ENCODE measurements at regions not wholly inside any gene's neighbourhood (a gene's known extent, or its start where the extent isn't known, plus 50 kb on each side); places are given as distances from the start of the nearest gene placed in this dataset.

DNA sequence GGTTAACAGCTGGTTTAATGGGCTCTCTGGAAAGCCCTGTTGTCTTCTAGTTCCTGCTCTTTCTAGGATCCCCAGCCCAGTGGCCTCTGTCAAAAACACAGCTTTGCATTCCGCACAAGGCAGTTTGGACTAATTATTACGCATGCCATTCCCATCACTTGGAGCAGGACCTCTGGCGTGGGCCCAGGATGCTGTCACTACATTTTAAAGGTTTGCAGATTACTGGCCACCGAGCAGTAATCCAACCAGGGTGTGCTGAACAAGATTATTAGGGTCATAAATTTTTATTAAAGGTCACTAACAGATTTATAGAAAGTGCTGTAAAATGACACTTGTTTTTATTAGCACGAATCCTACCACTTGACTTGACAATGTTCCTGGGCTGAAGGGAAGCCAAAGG, 143.6 kb upstream of the SLC6A11 start:
- Histone ChIP-seq H3K4me2 (no peak overlapping the region), H3K4me3 (no peak overlapping the region), H3K27ac (no peak overlapping the region), H3K9me3 (no peaks in the 10 kb centered on the region), H3K4me1 (no peaks in the 10 kb centered on the region)
- WGBS (ENCODE audit: missing lambda C conversion rate), result 47% methylated on average over 5 of the region's 5 CpGs
- DNase-seq (ENCODE audit: low read depth in 1 of 2, low spot score in 1 of 2), result no peak
- no peak for FAIRE-seq
- TF ChIP-seq HOXB5 (CRISPR knock-in tag; IDR thresholded peaks at IDR 0.05), result no peak
- no peak for TF ChIP-seq KDM5A (IDR thresholded peaks at IDR 0.05)
- no peak for TF ChIP-seq NFE2L2 (conservative IDR thresholded peaks at IDR 0.05; ENCODE audit: low read length)
- TF ChIP-seq, protein P1, sequence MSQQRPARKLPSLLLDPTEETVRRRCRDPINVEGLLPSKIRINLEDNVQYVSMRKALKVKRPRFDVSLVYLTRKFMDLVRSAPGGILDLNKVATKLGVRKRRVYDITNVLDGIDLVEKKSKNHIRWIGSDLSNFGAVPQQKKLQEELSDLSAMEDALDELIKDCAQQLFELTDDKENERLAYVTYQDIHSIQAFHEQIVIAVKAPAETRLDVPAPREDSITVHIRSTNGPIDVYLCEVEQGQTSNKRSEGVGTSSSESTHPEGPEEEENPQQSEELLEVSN (IDR thresholded peaks at IDR 0.05; ENCODE audit: borderline replicate concordance, low read depth), result no peak
- TF ChIP-seq RCOR1 (IDR thresholded peaks at IDR 0.05; ENCODE audit: low read depth, low read length), result no peak
- TF ChIP-seq ZNF302 (CRISPR knock-in tag; IDR thresholded peaks at IDR 0.05), result no peak
- TF ChIP-seq CBX2 (IDR thresholded peaks at IDR 0.05; ENCODE audit: borderline replicate concordance, low read depth), result no peak
- no peak for TF ChIP-seq CEBPB (IDR thresholded peaks at IDR 0.05)
- no peak for TF ChIP-seq POLR2A (IDR thresholded peaks at IDR 0.05; ENCODE audit: low read length)
- TF ChIP-seq EHMT2 (IDR thresholded peaks at IDR 0.05; ENCODE audit: low read depth), result no peak
- TF ChIP-seq BHLHE40 (IDR thresholded peaks at IDR 0.05; ENCODE audit: low read depth, low read length), result no peak
- TF ChIP-seq, protein P2, sequence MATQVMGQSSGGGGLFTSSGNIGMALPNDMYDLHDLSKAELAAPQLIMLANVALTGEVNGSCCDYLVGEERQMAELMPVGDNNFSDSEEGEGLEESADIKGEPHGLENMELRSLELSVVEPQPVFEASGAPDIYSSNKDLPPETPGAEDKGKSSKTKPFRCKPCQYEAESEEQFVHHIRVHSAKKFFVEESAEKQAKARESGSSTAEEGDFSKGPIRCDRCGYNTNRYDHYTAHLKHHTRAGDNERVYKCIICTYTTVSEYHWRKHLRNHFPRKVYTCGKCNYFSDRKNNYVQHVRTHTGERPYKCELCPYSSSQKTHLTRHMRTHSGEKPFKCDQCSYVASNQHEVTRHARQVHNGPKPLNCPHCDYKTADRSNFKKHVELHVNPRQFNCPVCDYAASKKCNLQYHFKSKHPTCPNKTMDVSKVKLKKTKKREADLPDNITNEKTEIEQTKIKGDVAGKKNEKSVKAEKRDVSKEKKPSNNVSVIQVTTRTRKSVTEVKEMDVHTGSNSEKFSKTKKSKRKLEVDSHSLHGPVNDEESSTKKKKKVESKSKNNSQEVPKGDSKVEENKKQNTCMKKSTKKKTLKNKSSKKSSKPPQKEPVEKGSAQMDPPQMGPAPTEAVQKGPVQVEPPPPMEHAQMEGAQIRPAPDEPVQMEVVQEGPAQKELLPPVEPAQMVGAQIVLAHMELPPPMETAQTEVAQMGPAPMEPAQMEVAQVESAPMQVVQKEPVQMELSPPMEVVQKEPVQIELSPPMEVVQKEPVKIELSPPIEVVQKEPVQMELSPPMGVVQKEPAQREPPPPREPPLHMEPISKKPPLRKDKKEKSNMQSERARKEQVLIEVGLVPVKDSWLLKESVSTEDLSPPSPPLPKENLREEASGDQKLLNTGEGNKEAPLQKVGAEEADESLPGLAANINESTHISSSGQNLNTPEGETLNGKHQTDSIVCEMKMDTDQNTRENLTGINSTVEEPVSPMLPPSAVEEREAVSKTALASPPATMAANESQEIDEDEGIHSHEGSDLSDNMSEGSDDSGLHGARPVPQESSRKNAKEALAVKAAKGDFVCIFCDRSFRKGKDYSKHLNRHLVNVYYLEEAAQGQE (IDR thresholded peaks at IDR 0.05), result no peak
- TF ChIP-seq MAFK (IDR thresholded peaks at IDR 0.05; ENCODE audit: partially characterized antibody), result no peak
- no peak for TF ChIP-seq CHD2 (IDR thresholded peaks at IDR 0.05; ENCODE audit: low read length, partially characterized antibody)
- TF ChIP-seq MYC (IDR thresholded peaks at IDR 0.05; ENCODE audit: borderline replicate concordance, low read length), result no peak
- TF ChIP-seq HDAC2 (IDR thresholded peaks at IDR 0.05), result no peak
- TF ChIP-seq JUNB (IDR thresholded peaks at IDR 0.05), result no peak
- no peak for TF ChIP-seq ZC3H11A (IDR thresholded peaks at IDR 0.05)
- TF ChIP-seq EHF (CRISPR knock-in tag; IDR thresholded peaks at IDR 0.05), result no peak
- no peak for TF ChIP-seq FOXS1 (CRISPR knock-in tag; IDR thresholded peaks at IDR 0.05)
- ATAC-seq, result no peak
- CTCF ChIA-PET, result interaction anchor here (1.0 kb wide), 1 partner anchor 9 kb away, joined by 3 read pairs; no protein-coding TSS in a partner anchor
- POLR2A ChIA-PET, result no interaction called here

DNA sequence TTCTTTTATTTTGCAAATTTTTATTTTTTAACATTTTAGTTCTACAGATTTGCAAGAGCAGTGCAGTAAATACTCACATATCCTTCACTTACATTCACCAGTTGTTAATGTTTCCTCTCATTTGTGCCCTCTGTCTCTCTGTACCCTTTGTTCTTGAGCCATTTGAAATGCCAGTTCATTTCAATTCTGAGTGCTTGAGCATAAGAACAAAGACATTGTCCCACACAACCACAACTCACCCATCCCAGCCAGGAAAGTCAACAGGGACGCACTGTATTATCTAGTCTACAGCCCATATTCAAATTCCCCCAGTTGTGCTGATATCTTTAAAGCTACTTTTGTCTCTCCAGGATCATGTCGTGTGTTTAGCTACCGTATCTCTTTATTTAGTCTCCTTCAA, 141.4 kb upstream of the SLC6A11 start:
- FAIRE-seq, result no peak
- no peak for ATAC-seq
- ChIA-PET POLR2A (interaction anchor here (0.6 kb wide), 1 partner anchor 162 kb away, joined by 3 read pairs; no protein-coding TSS in a partner anchor), CTCF (interaction anchor here (1.2 kb wide), 1 partner anchor 9 kb away, joined by 3 read pairs; no protein-coding TSS in a partner anchor)
- no peak overlapping the region for H3K4me3 ChIP-seq
- 38% methylated on average over 3 of the region's 3 CpGs for WGBS (ENCODE audit: missing lambda C conversion rate)
- H3K4me1 ChIP-seq, result no peaks in the 10 kb centered on the region
- DNase-seq (ENCODE audit: low read depth in 1 of 2, low spot score in 1 of 2), result no peak
- H3K4me2 ChIP-seq, result no peak overlapping the region
- H3K27ac ChIP-seq, result no peak overlapping the region
- no peaks in the 10 kb centered on the region for H3K9me3 ChIP-seq
- TF ChIP-seq, protein P3, sequence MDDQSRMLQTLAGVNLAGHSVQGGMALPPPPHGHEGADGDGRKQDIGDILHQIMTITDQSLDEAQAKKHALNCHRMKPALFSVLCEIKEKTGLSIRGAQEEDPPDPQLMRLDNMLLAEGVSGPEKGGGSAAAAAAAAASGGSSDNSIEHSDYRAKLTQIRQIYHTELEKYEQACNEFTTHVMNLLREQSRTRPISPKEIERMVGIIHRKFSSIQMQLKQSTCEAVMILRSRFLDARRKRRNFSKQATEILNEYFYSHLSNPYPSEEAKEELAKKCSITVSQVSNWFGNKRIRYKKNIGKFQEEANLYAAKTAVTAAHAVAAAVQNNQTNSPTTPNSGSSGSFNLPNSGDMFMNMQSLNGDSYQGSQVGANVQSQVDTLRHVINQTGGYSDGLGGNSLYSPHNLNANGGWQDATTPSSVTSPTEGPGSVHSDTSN (IDR thresholded peaks at IDR 0.05), result no peak
- TF ChIP-seq RARB (CRISPR knock-in tag; IDR thresholded peaks at IDR 0.05) (no peak), MYC (IDR thresholded peaks at IDR 0.05; ENCODE audit: borderline replicate concordance, low read length) (no peak), BHLHE40 (IDR thresholded peaks at IDR 0.05; ENCODE audit: low read depth, low read length) (no peak), FOSB (CRISPR knock-in tag; IDR thresholded peaks at IDR 0.05) (no peak), FOXS1 (CRISPR knock-in tag; IDR thresholded peaks at IDR 0.05) (no peak), RCOR1 (IDR thresholded peaks at IDR 0.05; ENCODE audit: low read depth, low read length) (no peak), ZC3H11A (IDR thresholded peaks at IDR 0.05) (no peak), EHF (CRISPR knock-in tag; IDR thresholded peaks at IDR 0.05) (no peak), ZFP36 (IDR thresholded peaks at IDR 0.05; ENCODE audit: borderline replicate concordance, partially characterized antibody) (no peak), HEYL (CRISPR knock-in tag; IDR thresholded peaks at IDR 0.05) (no peak), POLR2AphosphoS2 (conservative IDR thresholded peaks at IDR 0.05; ENCODE audit: low read length) (no peak), NR3C1 (IDR thresholded peaks at IDR 0.05) (no peak), ZNF302 (CRISPR knock-in tag; IDR thresholded peaks at IDR 0.05) (no peak)
- TF ChIP-seq, protein P4, sequence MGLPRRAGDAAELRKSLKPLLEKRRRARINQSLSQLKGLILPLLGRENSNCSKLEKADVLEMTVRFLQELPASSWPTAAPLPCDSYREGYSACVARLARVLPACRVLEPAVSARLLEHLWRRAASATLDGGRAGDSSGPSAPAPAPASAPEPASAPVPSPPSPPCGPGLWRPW (IDR thresholded peaks at IDR 0.05), result no peak
